ENCODE measurements at regions not wholly inside any gene's neighbourhood (a gene's known extent, or its start where the extent isn't known, plus 50 kb on each side); places are given as distances from the start of the nearest gene placed in this dataset.

- no peak for DNase-seq
Observed at GRCh38 chr12:14283489-14284144, 81.9 kb upstream of the ATF7IP start.

GRCh38 chr12:14284184-14284722 is 81.2 kb upstream of the ATF7IP start:
- no peak for DNase-seq

GRCh38 chr12:14289601-14290000 is 75.9 kb upstream of the ATF7IP start:
- no peak for DNase-seq

GRCh38 chr12:14290951-14291350 is 74.5 kb upstream of the ATF7IP start:
- no peak for DNase-seq

GRCh38 chr12:14303661-14304155 is 61.8 kb upstream of the ATF7IP start:
- no peak for DNase-seq

- no peak for DNase-seq
Observed at GRCh38 chr12:14307004-14307403, 58.5 kb upstream of the ATF7IP start.

- no peak for DNase-seq
Observed at GRCh38 chr12:14308516-14308915, 57.0 kb upstream of the ATF7IP start.

GRCh38 chr12:14310866-14311265 is 54.6 kb upstream of the ATF7IP start:
- DNase-seq = no peak

GRCh38 chr12:14313379-14314138 is 51.9 kb upstream of the ATF7IP start:
- DNase-seq = no peak

GRCh38 chr12:14314801-14315200 is 50.7 kb upstream of the ATF7IP start:
- DNase-seq = no peak

GRCh38 chr12:14315501-14315900 is 50.0 kb upstream of the ATF7IP start:
- no peak for DNase-seq
